CD14-positive monocyte (primary cell): ENCODE measurements at regions not wholly inside any gene's neighbourhood (a gene's known extent, or its start where the extent isn't known, plus 50 kb on each side); places are given as distances from the start of the nearest gene placed in this dataset.

Source experiments
- DNase-seq, 3 donors: peaks; one replicate each; pipeline ENCODE4 v3.0.0-alpha.2; 2011 to 2022
- H2AFZ ChIP-seq: 2 replicates; pipeline ENCODE4 v1.6.0; 2012; ENCODE audit warnings: mild to moderate bottlenecking, low read depth, low read length, inconsistent platforms; ENCODE audit not compliant: insufficient read depth, poor library complexity, severe bottlenecking
- H3K27ac ChIP-seq, 2 donors: 1 replicate in 1 of 2; 2 replicates in 1 of 2; pipeline ENCODE4 v1.5.1; 2012 to 2013; ENCODE audit warnings: low read length in 2 of 2, control low read depth in 1 of 2, inconsistent platforms in 1 of 2, low read depth in 1 of 2, mild to moderate bottlenecking in 1 of 2
- H3K27me3 ChIP-seq, 2 donors: one replicate each; pipeline versions ENCODE4 v1.6.0 to v1.6.1; 2011 to 2013; ENCODE audit warnings: low read length in 2 of 2; ENCODE audit not compliant: control insufficient read depth in 2 of 2, insufficient read depth in 2 of 2
- H3K36me3 ChIP-seq, 2 donors: replicated peaks in 1 of 2; 1 replicate in 1 of 2; 2 replicates in 1 of 2; pipeline versions ENCODE4 v1.5.1 to v1.6.1; 2012 to 2013; ENCODE audit warnings: low read length in 2 of 2, control low read depth in 1 of 2, inconsistent platforms in 1 of 2, mild to moderate bottlenecking in 1 of 2; ENCODE audit not compliant: insufficient read depth in 2 of 2, control insufficient read depth in 1 of 2
- H3K4me1 ChIP-seq, 2 donors: 1 replicate in 1 of 2; 2 replicates in 1 of 2; pipeline versions ENCODE4 v1.5.1 to v1.6.1; 2012 to 2013; ENCODE audit warnings: low read length in 2 of 2, control low read depth in 1 of 2, inconsistent platforms in 1 of 2, mild to moderate bottlenecking in 1 of 2, moderate library complexity in 1 of 2; ENCODE audit not compliant: insufficient read depth in 2 of 2, control insufficient read depth in 1 of 2
- H3K4me2 ChIP-seq: replicated peaks from 2 replicates; pipeline ENCODE3; 2012; ENCODE audit warnings: low read length, moderate library complexity, mild to moderate bottlenecking; ENCODE audit not compliant: poor library complexity, severe bottlenecking; ENCODE audit errors: extremely low read depth
- H3K4me3 ChIP-seq, 3 experiments: fragments of 200-600 bp in 1 of 3; sonication (generic) in 1 of 3; replicated peaks in 1 of 3; 1 replicate in 2 of 3; 2 replicates in 1 of 3; pipeline ENCODE4 v1.5.1; 2011 to 2013; ENCODE audit warnings: low read length in 3 of 3, mild to moderate bottlenecking in 3 of 3, control low read depth in 2 of 3, low read depth in 2 of 3, inconsistent platforms in 1 of 3, moderate library complexity in 1 of 3
- H3K79me2 ChIP-seq: 2 replicates; pipeline ENCODE4 v1.6.0; 2012; ENCODE audit warnings: mild to moderate bottlenecking, control low read depth, inconsistent platforms, low read length, moderate library complexity; ENCODE audit not compliant: insufficient read depth
- H3K9ac ChIP-seq: 2 replicates; pipeline ENCODE4 v1.6.0; 2017; ENCODE audit warnings: low read length, mild to moderate bottlenecking; ENCODE audit not compliant: insufficient read depth, poor library complexity, severe bottlenecking
- H3K9me3 ChIP-seq, 2 donors: replicated peaks in 1 of 2; 1 replicate in 1 of 2; 2 replicates in 1 of 2; pipeline versions ENCODE4 v1.5.1 to v1.6.1; 2012 to 2013; ENCODE audit warnings: low read length in 2 of 2, control low read depth in 1 of 2; ENCODE audit not compliant: control insufficient read depth in 1 of 2, insufficient read depth in 1 of 2
- H4K20me1 ChIP-seq: 2 replicates; pipeline ENCODE4 v1.6.0; 2012; ENCODE audit warnings: mild to moderate bottlenecking, low read length, control low read depth, moderate library complexity; ENCODE audit not compliant: insufficient read depth
- H3K27ac Mint-ChIP-seq, 7 donors: one replicate each; pipeline ENCODE4 v1.8.0; 2020; ENCODE audit warnings: mild to moderate bottlenecking in 7 of 7, mixed read lengths in 7 of 7, moderate library complexity in 6 of 7, inconsistent platforms in 2 of 7
- H3K27me3 Mint-ChIP-seq, 3 donors: one replicate each; pipeline ENCODE4 v1.8.0; 2021 to 2022; ENCODE audit warnings: low read depth in 3 of 3, mild to moderate bottlenecking in 3 of 3, mixed read lengths in 3 of 3, moderate library complexity in 3 of 3, inconsistent platforms in 1 of 3
- H3K36me3 Mint-ChIP-seq, 2 donors: one replicate each; pipeline ENCODE4 v1.8.0; 2020; ENCODE audit warnings: mixed read lengths in 2 of 2, inconsistent platforms in 1 of 2, mild to moderate bottlenecking in 1 of 2
- H3K4me1 Mint-ChIP-seq: one replicate; pipeline ENCODE4 v1.8.0; 2020; ENCODE audit warnings: mild to moderate bottlenecking, mixed read lengths
- H3K4me3 Mint-ChIP-seq, 2 donors: one replicate each; pipeline ENCODE4 v1.8.0; 2020; ENCODE audit warnings: mild to moderate bottlenecking in 2 of 2, mixed read lengths in 2 of 2, moderate library complexity in 1 of 2
- H3K9me3 Mint-ChIP-seq, 7 donors: one replicate each; pipeline ENCODE4 v1.8.0; 2020 to 2022; ENCODE audit warnings: mixed read lengths in 7 of 7, mild to moderate bottlenecking in 6 of 7, moderate library complexity in 6 of 7, inconsistent platforms in 2 of 7
- WGBS: methylation state at CpG from one replicate; pipeline ENCODE4 v1.1.5; 2013; ENCODE audit warnings: missing lambda C conversion rate; ENCODE audit not compliant: insufficient coverage; 5-methylcytosine and 5-hydroxymethylcytosine counted together
- intact Hi-C, 2 donors: fragments of 100-400 bp; cut with micrococcal nuclease; formaldehyde crosslinking; loops; one replicate each; pipeline versions ENCODE4 v1.15.0 to v1.15.1; 2023
- TF ChIP-seq, protein P1 (sequence below): fragments of 200-600 bp; IDR thresholded peaks from one replicate; pipeline ENCODE4 v1.8.0; 2022; ENCODE audit warnings: antibody characterized with exemption, mild to moderate bottlenecking

GRCh38 chr17:68148936-68149335 lies 98.9 kb upstream of the AMZ2 start:
- Histone ChIP-seq H3K79me2 (no peaks in the 10 kb centered on the region), H3K4me3 (no peak overlapping the region), H3K4me2 (no peak overlapping the region), H3K27me3 (no peaks in the 10 kb centered on the region), H3K9ac (no peak overlapping the region), H3K4me1 (no peaks in the 10 kb centered on the region), H4K20me1 (no peaks in the 10 kb centered on the region), H3K27ac (no peak overlapping the region), H3K36me3 (no peaks in the 10 kb centered on the region), H3K9me3 (no peaks in the 10 kb centered on the region), H2AFZ (no peak overlapping the region)
- Mint-ChIP-seq H3K9me3 (peaks cover 0 to 3% (median 0%) of the 10 kb centered on the region in 7 donors), H3K27me3 (no peaks in the 10 kb centered on the region), H3K4me3 (no peak overlapping the region), H3K27ac (no peak overlapping the region), H3K36me3 (peaks cover 0 to 2% of the 10 kb centered on the region in 2 donors), H3K4me1 (no peaks in the 10 kb centered on the region)
- DNase-seq: no peak
- 100% methylated on average over 2 of the region's 3 CpGs for WGBS
- TF ChIP-seq, protein P1, sequence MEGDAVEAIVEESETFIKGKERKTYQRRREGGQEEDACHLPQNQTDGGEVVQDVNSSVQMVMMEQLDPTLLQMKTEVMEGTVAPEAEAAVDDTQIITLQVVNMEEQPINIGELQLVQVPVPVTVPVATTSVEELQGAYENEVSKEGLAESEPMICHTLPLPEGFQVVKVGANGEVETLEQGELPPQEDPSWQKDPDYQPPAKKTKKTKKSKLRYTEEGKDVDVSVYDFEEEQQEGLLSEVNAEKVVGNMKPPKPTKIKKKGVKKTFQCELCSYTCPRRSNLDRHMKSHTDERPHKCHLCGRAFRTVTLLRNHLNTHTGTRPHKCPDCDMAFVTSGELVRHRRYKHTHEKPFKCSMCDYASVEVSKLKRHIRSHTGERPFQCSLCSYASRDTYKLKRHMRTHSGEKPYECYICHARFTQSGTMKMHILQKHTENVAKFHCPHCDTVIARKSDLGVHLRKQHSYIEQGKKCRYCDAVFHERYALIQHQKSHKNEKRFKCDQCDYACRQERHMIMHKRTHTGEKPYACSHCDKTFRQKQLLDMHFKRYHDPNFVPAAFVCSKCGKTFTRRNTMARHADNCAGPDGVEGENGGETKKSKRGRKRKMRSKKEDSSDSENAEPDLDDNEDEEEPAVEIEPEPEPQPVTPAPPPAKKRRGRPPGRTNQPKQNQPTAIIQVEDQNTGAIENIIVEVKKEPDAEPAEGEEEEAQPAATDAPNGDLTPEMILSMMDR: no peak
- intact Hi-C loops: no loop called here

DNA sequence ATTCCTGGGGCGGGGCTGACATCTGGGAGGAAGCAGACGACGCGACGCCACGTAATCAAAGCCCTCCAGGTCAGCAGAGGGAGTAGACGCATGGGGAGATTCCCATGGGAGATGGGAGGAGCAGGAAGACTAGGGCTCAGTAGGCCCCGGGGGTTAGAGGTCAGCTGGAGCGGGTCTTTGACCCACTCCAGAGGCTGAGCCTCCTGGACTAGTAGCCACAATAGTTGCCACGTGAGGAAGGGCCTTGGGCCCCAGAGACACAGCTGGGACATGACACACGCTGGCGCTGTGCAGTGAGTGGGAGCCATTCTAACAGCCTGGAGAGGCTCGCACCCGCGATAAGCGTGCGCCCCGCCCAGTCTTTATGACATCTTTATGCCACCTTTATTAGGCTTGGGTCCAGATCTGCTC lies 95.7 kb upstream of the AMZ2 start:
- no peak for DNase-seq
- no peak overlapping the region for H3K9ac ChIP-seq
- no peaks in the 10 kb centered on the region for H3K27me3 ChIP-seq
- Mint-ChIP-seq H3K9me3 (peaks cover 0 to 3% (median 0%) of the 10 kb centered on the region in 7 donors), H3K27me3 (no peaks in the 10 kb centered on the region), H3K27ac (no peak overlapping the region), H3K4me3 (no peak overlapping the region), H3K4me1 (no peaks in the 10 kb centered on the region), H3K36me3 (no peaks in the 10 kb centered on the region)
- H3K9me3 ChIP-seq: no peaks in the 10 kb centered on the region
- no peaks in the 10 kb centered on the region for H3K36me3 ChIP-seq
- no peak overlapping the region for H2AFZ ChIP-seq
- H3K4me3 ChIP-seq: no peak overlapping the region
- TF ChIP-seq, protein P1: no peak
- no peaks in the 10 kb centered on the region for H3K79me2 ChIP-seq
- H3K4me1 ChIP-seq: no peaks in the 10 kb centered on the region
- H4K20me1 ChIP-seq: no peaks in the 10 kb centered on the region
- WGBS: 100% methylated on average over 16 of the region's 18 CpGs
- H3K4me2 ChIP-seq: no peak overlapping the region
- no peak overlapping the region for H3K27ac ChIP-seq
- intact Hi-C loops: no loop called here
